GM21360 (cell line): ENCODE measurements at regions not wholly inside any gene's neighbourhood (a gene's known extent, or its start where the extent isn't known, plus 50 kb on each side); places are given as distances from the start of the nearest gene placed in this dataset.
A peak's percentile ranks its signal among the peaks of the same experiment; 100 is the strongest.

Experiments
- ATAC-seq: cut with Tn5 transposase; IDR thresholded peaks from one replicate; pipeline ENCODE4 v1.9.1; 2021; ENCODE audit warnings: mild to moderate bottlenecking, moderate library complexity; ENCODE audit not compliant: unreplicated experiment

DNA sequence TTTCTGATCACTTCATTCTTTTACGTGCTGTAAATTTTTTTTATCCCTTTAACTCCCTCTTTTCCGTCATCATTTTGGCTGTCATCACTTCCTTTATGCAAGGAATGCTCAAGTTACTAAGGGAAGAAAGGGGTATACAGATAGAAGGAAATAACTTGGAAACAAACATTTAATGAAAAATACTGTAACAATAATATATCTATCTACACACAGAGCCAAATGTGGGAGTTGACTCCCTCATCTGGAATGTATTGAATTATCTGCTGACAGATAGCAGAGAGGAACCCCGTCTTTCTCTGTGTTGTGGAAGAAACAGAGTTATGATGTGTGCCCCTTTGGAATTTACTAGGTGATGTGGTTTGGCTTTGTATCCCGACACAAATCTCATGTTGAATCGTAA lies 182.5 kb upstream of the NXPH2 start:
- ATAC-seq, result no peak

DNA sequence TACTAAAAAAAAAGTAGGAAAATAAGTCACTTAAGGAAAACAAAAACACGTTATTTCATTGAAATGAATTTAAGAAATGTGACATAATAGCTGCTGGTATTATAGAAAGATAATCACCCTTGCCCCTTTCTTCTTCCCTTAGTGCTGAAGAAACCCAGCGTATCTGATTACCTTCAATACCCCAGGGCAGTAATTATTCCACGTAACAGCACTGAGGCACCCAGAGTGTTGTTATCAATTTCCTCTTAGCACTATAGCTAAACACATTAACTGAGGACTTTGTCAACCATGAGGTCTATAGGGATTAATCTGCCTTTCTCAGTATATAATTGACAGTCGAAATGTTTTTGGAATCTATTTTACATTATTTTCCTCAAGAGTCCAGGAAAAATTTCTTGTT lies 180.0 kb upstream of the NXPH2 start:
- no peak for ATAC-seq

DNA sequence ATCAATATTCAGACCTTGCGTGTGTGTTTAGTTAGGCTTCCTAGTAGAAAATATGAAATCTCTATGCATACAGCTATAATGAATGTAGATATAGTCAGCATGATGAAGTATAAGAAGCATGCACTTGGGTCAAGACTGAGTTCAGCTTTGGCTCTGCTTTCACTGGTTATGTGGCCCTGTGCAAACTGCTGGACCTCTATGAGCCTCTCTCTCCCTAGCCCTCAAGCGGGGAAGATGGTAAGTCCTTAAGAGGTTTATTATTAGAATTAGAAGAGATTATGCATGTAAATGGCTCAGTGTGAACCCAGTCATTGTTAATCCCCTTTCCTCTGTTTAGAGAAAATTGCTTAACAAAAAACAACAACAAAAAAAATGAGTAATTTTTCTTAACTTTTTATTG lies 178.8 kb upstream of the NXPH2 start:
- no peak for ATAC-seq

DNA sequence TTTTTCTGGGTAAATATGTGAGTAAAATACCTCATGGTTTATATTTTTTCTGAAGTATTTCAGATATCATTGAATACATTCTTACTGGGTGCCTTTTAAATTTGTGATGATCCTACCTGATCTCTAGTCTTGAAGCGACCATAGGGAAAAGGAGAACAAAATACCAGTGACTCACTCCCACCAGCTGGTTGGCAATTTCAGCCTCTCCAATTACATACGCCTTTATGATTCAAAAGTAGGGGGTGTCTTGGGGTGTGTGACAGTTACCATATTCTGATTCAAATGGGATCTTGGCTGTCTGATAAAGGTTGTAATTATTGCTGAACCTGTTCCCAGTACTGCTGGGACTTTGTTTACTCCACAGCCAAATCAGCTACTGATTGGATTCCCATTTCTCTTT lies 175.9 kb upstream of the NXPH2 start:
- ATAC-seq, result no peak

DNA sequence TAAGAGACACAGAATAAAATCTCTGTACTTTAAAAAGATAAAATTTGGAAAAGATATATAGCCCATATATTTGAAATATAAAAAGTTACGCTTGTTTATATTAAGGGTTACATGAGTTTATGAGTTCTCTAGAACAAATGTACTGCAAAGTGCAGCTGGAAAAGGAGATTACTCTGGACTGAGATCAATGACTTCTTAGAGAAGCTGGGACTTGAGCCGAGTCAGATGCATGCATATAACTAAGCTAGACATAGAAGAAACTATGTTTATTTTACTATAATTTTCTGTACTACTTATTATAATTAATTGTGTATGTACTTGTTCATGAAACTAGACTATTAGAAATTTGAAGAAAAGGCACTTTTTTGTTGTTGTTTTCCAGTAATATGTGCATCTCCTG lies 170.3 kb upstream of the NXPH2 start:
- no peak for ATAC-seq

DNA sequence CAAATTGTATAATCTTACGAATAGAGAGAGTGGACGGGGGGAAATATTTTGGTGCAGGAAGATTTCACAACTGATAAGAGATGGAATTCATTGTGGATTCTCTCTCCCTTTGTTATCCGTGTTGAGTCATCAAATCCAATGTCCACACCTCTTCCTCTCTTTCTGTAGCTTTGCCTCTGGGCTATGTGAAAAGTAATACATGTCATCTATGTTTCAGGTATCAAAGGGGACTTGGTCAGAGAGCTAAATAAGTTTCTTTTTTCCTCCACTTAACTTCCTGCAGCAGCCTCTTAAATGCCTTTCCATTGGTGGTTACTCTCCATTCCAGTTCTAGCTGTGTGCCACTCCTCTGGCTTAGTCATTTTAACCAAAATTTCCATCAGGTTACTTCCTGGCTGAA lies 169.3 kb upstream of the NXPH2 start:
- no peak for ATAC-seq

DNA sequence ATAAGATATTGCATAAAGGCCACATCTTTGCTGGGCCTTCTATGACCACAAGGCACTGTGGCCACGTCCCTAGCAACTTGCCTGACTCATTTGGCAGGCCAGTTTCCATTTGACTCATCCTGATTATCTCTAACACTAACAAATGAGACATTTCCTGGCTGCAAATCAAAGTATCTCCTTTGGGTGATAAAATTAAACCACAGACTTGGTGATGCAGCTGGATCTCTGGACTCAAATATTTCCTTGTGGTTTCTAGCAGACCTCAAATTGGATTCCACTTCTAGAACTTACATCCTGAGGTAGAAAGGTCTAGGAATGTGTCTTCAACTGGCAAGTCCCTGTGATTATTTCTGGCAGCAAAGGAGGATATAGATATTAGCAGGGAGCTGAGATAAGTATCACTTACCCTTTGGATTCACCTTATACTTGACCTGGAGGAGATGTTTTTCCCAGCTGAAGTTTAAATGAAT lies 167.9 kb upstream of the NXPH2 start:
- ATAC-seq, result peak; percentile 75

DNA sequence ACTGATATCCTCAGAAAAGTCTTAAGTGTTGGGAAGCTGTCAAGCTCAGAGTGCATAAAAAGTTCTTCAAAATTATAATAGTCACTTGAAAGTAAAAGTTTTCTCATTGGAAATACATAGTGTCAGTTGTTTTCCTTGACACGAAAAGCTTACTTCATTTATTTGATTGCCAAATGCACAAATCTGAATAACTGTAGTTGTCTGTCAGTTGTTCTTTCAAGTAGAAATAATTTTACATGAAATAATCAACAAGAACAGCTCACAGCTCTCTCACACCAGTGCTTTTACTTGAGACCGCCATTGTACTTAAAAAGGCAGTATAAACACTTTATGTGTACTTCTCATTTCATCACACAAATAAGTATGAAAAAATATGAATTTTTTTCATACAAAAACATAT lies 163.3 kb upstream of the NXPH2 start:
- no peak for ATAC-seq

DNA sequence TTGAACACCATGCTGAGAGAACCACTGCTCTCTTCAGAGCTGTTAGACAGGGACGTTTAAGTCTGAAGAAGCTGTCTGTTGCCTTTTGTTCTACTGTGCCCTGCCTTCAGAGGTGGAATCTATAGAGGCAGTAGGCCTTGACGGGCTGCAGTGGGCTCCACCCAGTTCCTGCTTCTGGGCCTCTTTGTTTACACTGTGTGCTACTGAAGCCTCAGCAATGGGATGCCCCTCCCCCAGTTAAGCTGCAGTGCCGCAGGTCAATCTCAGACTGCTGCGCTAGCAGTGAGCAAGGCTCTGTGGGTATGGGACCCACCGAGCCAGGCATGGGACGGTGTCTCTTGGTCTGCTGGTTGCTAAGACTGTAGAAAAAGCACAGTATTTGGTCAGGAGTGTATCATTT lies 162.3 kb upstream of the NXPH2 start:
- ATAC-seq, result no peak

DNA sequence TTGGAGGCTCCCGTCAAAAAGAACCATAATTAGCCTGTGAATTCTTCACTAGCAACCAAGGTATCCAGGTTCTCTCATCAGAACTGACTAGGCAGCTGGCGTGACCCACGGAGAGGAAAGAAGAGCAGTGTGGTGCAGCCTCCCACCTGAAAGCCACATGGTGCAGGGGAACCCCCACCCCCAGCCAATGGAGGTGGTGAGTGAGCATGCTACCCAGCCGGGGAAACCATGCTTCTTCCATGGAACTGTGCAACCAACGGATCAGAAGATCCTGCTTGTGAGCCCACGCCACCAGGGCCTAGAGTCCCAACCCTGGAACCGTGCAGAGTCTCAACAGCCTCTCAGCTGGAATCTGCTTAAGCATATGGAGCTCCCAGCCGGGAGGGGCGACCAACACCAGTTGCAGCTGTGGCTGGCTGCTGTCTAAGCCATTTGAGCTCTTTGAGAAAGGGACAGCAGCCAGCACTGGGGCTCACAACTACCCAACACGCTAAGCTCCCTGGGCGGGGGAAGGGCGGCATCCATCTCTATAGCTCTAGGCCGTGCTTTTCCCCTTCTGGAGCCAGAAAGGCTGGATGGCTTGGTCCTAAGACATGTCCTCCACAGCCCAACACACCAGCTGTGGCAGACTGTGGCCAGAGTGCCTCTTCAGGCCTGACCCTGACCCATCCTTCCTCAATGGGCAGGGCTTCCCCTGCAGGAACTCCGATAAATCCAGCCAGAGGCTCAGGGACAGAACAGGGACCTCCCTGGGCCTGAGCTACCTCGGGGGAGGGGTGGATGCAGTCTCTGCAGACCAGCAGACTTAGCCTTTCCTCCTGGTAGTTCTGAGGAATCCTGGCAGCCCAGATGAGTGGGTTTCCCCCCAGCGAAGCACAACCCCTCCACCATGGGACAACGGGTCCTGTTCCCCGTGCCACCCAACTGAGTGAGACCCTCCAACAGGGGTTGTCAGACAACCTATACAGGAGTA lies 151.4 kb upstream of the NXPH2 start:
- ATAC-seq, result no peak

DNA sequence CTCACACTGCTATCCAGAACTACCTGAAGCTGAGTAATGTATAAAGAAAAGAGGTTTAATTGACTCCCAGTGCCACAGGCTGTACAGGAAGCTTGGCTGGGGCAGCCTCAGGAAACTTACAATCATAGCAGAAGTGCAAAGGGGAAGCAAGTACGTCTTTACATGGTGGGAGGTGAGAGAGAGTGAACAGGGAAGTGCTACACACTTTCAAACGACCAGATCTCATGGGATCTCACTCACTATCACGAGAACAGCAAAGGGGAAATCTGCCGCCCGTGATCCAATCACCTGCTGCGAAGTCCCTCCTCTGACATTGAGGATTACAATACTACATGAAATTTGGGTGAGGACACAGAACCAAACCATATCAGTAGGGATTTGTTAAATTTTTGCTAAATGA lies 150.4 kb upstream of the NXPH2 start:
- ATAC-seq, result no peak

DNA sequence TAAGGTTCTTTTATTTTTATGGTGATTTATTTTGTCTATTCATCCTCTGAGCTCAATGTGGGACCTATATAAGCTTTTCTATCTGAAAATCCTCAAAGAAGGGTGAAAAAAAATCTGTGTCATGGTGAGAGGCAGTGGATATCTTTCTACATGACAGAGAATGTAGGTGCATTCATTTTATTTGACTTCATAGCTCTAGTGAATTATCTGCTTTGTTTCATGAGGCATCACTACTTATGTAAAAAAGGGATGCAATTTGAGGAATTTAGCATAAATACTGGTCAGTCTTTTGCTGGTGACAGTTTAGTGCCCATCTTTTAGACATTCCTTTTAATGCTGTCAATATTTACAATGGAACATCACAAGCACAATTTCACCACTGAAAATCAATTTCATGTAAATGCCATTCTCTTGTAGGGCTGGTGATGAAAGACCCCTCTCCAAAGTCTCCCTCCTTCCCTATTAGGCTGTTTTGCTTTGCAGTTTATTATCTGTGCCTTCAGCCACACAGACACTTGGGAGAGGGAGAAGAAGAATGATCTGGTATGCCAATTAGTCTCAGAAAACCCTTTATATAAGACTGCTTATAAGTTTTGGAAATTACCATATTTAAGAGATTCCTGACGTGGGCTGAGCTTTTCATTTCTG lies 148.3 kb upstream of the NXPH2 start:
- ATAC-seq, result no peak

DNA sequence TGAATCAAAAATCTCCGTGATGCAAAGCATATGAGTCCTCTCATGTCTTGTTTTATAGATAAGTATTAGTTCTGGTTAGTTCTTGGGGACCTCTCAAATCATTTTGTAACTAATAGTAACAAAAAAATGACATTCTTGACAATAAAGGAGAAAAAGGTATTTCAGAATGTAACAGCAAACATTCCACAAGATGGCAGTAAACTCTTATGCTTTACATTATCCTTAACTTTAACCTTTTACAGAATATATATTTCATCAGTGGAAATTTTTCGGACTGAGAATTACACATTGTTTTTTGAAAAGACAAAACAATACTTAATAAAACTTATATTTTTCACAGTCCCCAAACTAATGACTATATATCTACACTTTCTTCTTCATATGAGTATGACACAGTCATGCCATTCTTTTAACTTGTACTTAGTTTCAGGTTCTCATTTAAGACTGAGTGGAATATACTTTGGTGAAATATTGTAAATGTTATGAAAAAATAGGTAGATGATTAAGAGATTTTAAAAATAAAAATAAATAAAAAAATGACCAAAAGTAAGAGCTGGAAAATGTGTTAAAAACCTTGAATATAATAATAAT lies 142.9 kb upstream of the NXPH2 start:
- ATAC-seq, result no peak

DNA sequence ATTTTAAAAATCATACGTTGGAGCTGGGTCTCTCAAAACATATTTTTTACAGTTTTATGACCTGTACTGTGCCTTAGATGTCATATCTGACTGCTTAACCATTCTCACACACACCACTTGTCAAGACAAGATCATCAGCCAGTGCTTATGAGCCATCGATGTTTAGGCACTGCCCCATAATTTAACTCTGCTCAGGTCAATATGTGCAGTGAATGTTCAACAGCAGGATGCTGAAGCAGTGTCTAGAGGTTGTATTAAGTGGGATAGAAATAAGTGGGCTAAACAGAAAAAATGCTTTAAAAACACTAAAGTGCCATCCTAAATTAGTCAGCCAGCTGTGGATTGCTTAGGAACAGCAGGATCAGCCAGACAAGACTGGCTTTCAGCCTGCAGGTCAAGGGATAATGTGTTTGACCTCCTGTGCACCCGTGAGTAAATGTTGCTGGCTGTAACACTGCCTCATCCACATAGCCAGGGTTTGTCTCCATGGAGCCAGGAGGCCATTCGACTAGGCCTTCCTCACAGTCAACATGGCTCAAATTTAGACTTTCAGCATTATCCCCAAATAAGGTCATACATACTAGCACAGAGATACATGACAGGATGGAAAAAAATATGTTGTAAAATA lies 139.0 kb upstream of the NXPH2 start:
- ATAC-seq, result no peak

DNA sequence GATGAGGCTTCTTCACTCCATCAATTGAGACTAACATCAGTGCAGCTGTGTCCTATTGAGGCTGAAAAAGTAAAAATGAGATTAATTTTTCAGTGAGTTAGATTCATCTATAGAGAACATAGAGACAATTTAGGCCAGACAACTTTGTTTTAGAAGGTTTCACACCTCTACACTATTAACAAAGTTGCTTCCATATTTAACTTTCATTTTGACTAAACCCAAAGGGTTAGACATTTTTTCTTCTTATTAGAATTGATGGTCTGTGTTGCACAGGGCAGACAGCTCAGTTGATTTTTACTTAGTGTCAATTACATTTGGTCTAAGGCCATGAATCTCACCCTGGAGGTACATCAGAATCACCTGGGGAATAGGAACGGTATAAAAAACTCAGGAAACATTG lies 130.2 kb upstream of the NXPH2 start:
- ATAC-seq, result no peak

DNA sequence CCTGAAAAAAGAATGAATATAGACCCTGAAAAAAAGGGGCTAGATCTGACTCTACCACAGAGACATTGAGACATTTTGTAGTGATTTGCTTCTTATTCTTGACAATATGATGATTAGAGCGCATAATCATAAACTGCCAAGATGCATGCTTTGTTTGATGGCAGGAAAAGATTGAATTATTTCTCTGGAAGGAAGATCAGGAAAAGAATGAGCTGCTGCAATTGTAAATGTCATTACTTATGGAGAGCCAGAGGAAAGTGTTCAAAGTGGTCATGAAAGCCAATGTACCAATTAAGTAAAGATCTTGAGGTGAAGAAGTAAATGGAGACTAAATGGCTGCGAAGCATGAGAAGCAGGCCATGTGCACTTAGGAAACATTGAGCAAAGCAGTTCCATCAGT lies 126.4 kb upstream of the NXPH2 start:
- no peak for ATAC-seq

DNA sequence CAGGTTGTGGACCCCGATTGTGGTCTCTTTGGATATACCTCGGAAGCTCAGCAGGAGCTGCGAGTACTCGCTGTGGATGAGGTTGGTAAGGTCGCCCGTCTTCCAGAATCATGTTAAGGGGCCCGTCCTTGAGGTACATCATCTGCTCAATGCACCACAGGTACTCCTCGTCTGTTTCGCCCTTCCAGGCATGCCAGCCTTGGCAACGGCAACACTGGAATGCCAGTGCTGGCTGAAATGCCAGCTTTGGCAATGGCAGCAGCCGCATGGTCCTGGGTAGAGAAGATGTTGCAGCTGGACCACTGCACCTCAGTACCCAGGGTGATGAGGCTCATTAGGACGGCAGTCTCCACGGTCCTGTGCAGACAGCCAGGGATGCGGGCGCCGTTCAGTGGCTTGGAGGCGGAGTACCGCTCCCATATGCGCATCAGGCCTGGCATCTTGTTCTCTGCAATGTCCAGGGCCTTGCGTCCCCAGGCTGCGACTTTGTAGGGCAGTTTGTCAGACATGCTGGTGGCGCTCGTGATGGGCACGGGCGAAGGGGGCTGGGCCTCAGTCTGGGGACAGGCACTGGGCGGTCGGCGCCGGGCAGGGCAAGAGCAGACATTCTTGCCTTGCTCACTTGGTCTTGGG lies 122.2 kb upstream of the NXPH2 start:
- ATAC-seq, result no peak

DNA sequence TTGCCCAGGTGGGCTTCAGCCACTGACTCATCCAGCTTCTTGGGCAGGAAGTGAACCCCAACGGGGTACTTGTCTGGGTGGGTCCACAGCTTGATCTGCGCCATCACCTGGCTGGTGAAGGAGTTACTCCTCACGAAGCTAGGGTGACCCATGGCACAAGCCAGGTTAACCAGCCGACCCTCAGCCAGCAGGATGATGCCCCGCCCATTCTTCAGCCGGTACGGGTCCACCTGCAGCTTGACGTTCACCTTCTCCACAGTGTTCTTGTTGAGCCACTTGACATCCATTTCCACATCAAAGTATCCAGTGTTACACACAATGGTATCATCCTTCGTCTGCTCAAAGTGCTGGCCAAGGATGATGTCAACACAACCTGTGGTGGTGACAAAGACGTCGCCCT lies 121.3 kb upstream of the NXPH2 start:
- no peak for ATAC-seq

DNA sequence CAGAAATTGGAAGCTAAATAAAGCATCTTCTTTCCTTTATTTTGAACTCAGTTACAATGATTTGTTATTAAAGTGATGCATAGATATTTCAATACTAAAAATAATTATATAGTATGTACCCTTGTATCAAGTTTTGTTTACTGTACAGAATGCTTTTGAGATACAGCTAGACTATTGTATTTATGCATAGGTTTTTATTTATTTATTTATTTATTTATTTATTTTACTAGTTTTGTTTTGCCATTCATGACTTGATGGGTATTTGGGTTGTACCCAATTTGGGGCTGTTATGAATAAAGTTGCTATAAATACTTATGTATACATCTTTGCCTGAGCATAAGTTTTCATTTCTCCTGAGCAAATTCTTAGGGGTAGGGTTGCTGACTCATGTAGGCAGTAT lies 118.7 kb upstream of the NXPH2 start:
- no peak for ATAC-seq

DNA sequence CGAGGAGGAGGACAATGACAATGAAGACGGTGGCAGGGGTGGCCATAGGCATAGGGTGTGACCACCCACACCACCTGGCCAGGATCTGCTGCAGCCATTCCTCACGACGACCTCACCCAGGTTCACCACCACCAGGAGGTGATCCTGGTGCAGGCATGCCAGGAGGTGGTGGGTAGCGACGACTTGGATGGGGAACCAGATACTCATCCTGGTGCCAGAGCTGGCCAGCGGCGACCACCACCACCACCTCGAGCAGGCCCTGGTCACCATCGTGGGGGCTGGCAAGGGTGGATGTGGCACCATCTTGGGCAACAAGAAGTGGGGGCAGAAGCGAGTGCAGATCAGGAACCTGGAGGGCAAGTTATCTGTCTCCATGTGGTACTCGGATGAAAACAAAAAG lies 117.1 kb upstream of the NXPH2 start:
- ATAC-seq, result no peak

DNA sequence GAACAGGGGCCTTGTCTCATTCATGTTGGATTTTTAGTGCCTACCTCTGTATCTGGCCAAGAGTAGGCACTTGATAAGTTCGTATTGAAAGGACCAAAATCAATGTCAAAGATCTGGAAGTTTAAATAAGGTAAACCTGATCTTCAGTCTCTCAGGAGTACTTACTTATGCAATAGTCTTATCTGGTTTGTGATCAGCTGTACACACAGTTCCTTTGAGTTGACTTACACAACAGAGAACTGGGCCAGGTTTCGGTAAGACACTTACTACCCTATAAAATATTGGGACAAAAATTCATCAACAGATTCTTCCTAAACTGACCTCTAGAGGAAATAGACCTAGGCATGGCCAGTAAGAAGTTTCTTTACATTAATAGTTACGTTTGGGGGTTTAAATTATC lies 113.6 kb upstream of the NXPH2 start:
- ATAC-seq, result no peak
